Breast epithelium (tissue), 4 donors: ENCODE measurements at regions not wholly inside any gene's neighbourhood (a gene's known extent, or its start where the extent isn't known, plus 50 kb on each side); places are given as distances from the start of the nearest gene placed in this dataset.

ENCODE experiments used
- DNase-seq, 2 donors: peaks; one replicate each; pipeline ENCODE4 v3.0.0-alpha.2; 2019; ENCODE audit warnings: low spot score in 2 of 2
- H3K27ac ChIP-seq, 2 donors: fragments of 200-600 bp; sonication (generic) in 1 of 2; one replicate each; pipeline ENCODE4 v1.5.1; 2016 to 2019; ENCODE audit warnings: mild to moderate bottlenecking in 1 of 2
- H3K27me3 ChIP-seq, 2 donors: fragments of 200-600 bp; sonication (generic) in 1 of 2; one replicate each; pipeline versions ENCODE4 v1.5.1 to v1.6.0; 2017 to 2019; ENCODE audit warnings: control low read depth in 1 of 2, mild to moderate bottlenecking in 1 of 2
- H3K36me3 ChIP-seq: fragments of 200-600 bp; one replicate; pipeline ENCODE4 v1.5.1; 2019
- H3K4me1 ChIP-seq, 2 donors: fragments of 200-600 bp; sonication (generic); one replicate each; pipeline ENCODE4 v1.5.1; 2016 to 2019; ENCODE audit warnings: control low read depth in 1 of 2
- H3K4me3 ChIP-seq, 3 donors: fragments of 200-600 bp; sonication (generic); 1 replicate in 2 of 3; 2 replicates in 1 of 3; pipeline ENCODE4 v1.5.1; 2016 to 2019; ENCODE audit warnings: mild to moderate bottlenecking in 3 of 3, moderate library complexity in 2 of 3
- H3K9me3 ChIP-seq, 2 donors: fragments of 200-600 bp; sonication (generic) in 1 of 2; one replicate each; pipeline ENCODE4 v1.5.1; 2016 to 2019; ENCODE audit warnings: control low read depth in 1 of 2
- CTCF ChIP-seq, 3 donors: fragments of 450-650 bp; IDR thresholded peaks; one replicate each; pipeline ENCODE4 v1.5.1; 2016 to 2017; ENCODE audit warnings: antibody characterized with exemption in 3 of 3, mild to moderate bottlenecking in 3 of 3, moderate library complexity in 3 of 3
- POLR2A ChIP-seq: fragments of 450-650 bp; IDR thresholded peaks from one replicate; pipeline ENCODE4 v1.6.1; 2016; ENCODE audit warnings: antibody characterized with exemption, mild to moderate bottlenecking, moderate library complexity
- POLR2AphosphoS5 ChIP-seq, 3 donors: sonication (generic); formaldehyde crosslinking; IDR thresholded peaks; one replicate each; pipeline ENCODE4 v1.6.1; 2017; ENCODE audit warnings: antibody characterized with exemption in 3 of 3
- intact Hi-C: fragments of 100-400 bp; cut with DNase I; formaldehyde crosslinking; loops from one replicate; pipeline ENCODE4 v1.15.1; 2023; ENCODE audit warnings: low total_unique reads

- intact Hi-C loops: loop anchor here (10.0 kb wide), 1 partner anchor 293 kb away; no protein-coding TSS in a partner anchor
- H3K36me3 ChIP-seq: no peaks in the 10 kb centered on the region
- H3K27me3 ChIP-seq: no peaks in the 10 kb centered on the region
- H3K27ac ChIP-seq: no peak overlapping the region
- H3K4me3 ChIP-seq: no peak overlapping the region
- DNase-seq: no peak
- no peaks in the 10 kb centered on the region for H3K9me3 ChIP-seq
- no peaks in the 10 kb centered on the region for H3K4me1 ChIP-seq
- no peak for TF ChIP-seq POLR2A
- TF ChIP-seq POLR2AphosphoS5 (IDR thresholded peaks at IDR 0.05): no peak
- TF ChIP-seq CTCF (IDR thresholded peaks at IDR 0.05): no peak
Observed at GRCh38 chr13:53781941-53782340, 753.3 kb downstream of the OLFM4 start.

GRCh38 chr13:53782488-53782961 lies 753.9 kb downstream of the OLFM4 start:
- Histone ChIP-seq H3K4me3 (peak overlapping the region in 2 of 3 donors; percentile 25 to 49), H3K36me3 (no peaks in the 10 kb centered on the region), H3K27ac (no peak overlapping the region), H3K4me1 (no peaks in the 10 kb centered on the region), H3K9me3 (no peaks in the 10 kb centered on the region), H3K27me3 (no peaks in the 10 kb centered on the region)
- intact Hi-C loops: loop anchor here (10.0 kb wide), 1 partner anchor 292 kb away; no protein-coding TSS in a partner anchor
- TF ChIP-seq CTCF (IDR thresholded peaks at IDR 0.05) (peak; percentile 34 to 64 (median 61)), POLR2AphosphoS5 (IDR thresholded peaks at IDR 0.05) (no peak)
- peak in 1 of 2 donors; percentile 17 for DNase-seq

- no peaks in the 10 kb centered on the region for H3K27me3 ChIP-seq
- H3K9me3 ChIP-seq: no peaks in the 10 kb centered on the region
- intact Hi-C loops: loop anchor here (10.0 kb wide), 1 partner anchor 291 kb away; no protein-coding TSS in a partner anchor
- TF ChIP-seq POLR2A (no peak), POLR2AphosphoS5 (IDR thresholded peaks at IDR 0.05) (no peak), CTCF (IDR thresholded peaks at IDR 0.05) (no peak)
- H3K4me3 ChIP-seq: no peak overlapping the region
- no peaks in the 10 kb centered on the region for H3K4me1 ChIP-seq
- DNase-seq: no peak
- H3K27ac ChIP-seq: no peak overlapping the region
- no peaks in the 10 kb centered on the region for H3K36me3 ChIP-seq
Observed at GRCh38 chr13:53783471-53783870, 754.9 kb downstream of the OLFM4 start.

GRCh38 chr13:53788286-53788685 lies 759.7 kb downstream of the OLFM4 start:
- TF ChIP-seq POLR2A: no peak
- TF ChIP-seq CTCF (IDR thresholded peaks at IDR 0.05): no peak
- TF ChIP-seq POLR2AphosphoS5 (IDR thresholded peaks at IDR 0.05): no peak
- no peaks in the 10 kb centered on the region for H3K9me3 ChIP-seq
- H3K4me1 ChIP-seq: no peaks in the 10 kb centered on the region
- H3K27ac ChIP-seq: no peak overlapping the region
- DNase-seq: no peak
- H3K36me3 ChIP-seq: no peaks in the 10 kb centered on the region
- no peak overlapping the region for H3K4me3 ChIP-seq
- no peaks in the 10 kb centered on the region for H3K27me3 ChIP-seq
- intact Hi-C loops: loop anchor here (10.0 kb wide), 1 partner anchor 287 kb away; no protein-coding TSS in a partner anchor

GRCh38 chr13:53800011-53800410 lies 771.4 kb downstream of the OLFM4 start:
- Histone ChIP-seq H3K9me3 (no peaks in the 10 kb centered on the region), H3K4me3 (no peak overlapping the region), H3K27ac (no peak overlapping the region), H3K4me1 (no peaks in the 10 kb centered on the region), H3K36me3 (no peaks in the 10 kb centered on the region), H3K27me3 (no peaks in the 10 kb centered on the region)
- intact Hi-C loops: no loop called here
- TF ChIP-seq POLR2AphosphoS5 (IDR thresholded peaks at IDR 0.05) (no peak), CTCF (IDR thresholded peaks at IDR 0.05) (no peak), POLR2A (no peak)
- DNase-seq: no peak
